Colonic mucosa (tissue), 4 donors: ENCODE measurements at regions not wholly inside any gene's neighbourhood (a gene's known extent, or its start where the extent isn't known, plus 50 kb on each side); places are given as distances from the start of the nearest gene placed in this dataset.

ENCODE experiments used
- DNase-seq: peaks from one replicate; pipeline ENCODE4 v3.0.0-alpha.2; 2020
- H3K27ac ChIP-seq: fragments of 200-600 bp; one replicate; pipeline ENCODE4 v1.8.0; 2021
- H3K27me3 ChIP-seq: fragments of 200-600 bp; one replicate; pipeline ENCODE4 v1.8.0; 2021
- H3K36me3 ChIP-seq: fragments of 200-600 bp; one replicate; pipeline ENCODE4 v1.8.0; 2021
- H3K4me1 ChIP-seq: fragments of 200-600 bp; one replicate; pipeline ENCODE4 v1.8.0; 2021; ENCODE audit warnings: mild to moderate bottlenecking
- H3K4me3 ChIP-seq: fragments of 200-600 bp; one replicate; pipeline ENCODE4 v1.8.0; 2021
- H3K9ac ChIP-seq, 2 donors: one replicate each; pipeline ENCODE4 v1.7.0; 2013; ENCODE audit warnings: control low read depth in 2 of 2, low read depth in 2 of 2, low read length in 2 of 2
- H3K9me3 ChIP-seq: fragments of 200-600 bp; one replicate; pipeline ENCODE4 v1.8.0; 2021
- CTCF ChIP-seq: fragments of 200-600 bp; IDR thresholded peaks from one replicate; pipeline ENCODE4 v1.8.0; 2022; ENCODE audit warnings: antibody characterized with exemption, mild to moderate bottlenecking
- intact Hi-C: fragments of 100-400 bp; cut with DNase I; formaldehyde crosslinking; loops from one replicate; pipeline ENCODE4 v1.14.1; 2022
- donor health status: healthy.
- donor health status: DM: no; HTN: no; CAD: no.
- donor health status: DM: no; HTN: no; CAD: no.

GRCh38 chr7:131222171-131222570 is 105.5 kb upstream of the MKLN1 start:
- DNase-seq = no peak
- intact Hi-C loops = no loop called here

GRCh38 chr7:131223151-131223550 is 104.5 kb upstream of the MKLN1 start:
- Histone ChIP-seq H3K9me3 (no peaks in the 10 kb centered on the region), H3K4me3 (no peak overlapping the region), H3K9ac (no peak overlapping the region), H3K36me3 (no peaks in the 10 kb centered on the region), H3K27me3 (no peaks in the 10 kb centered on the region), H3K4me1 (peaks cover 6% of the 10 kb centered on the region), H3K27ac (no peak overlapping the region)
- no peak for DNase-seq
- intact Hi-C loops = no loop called here
- no peak for TF ChIP-seq CTCF

More at GRCh38 chr7:131222171-131222570, 105.5 kb upstream of the MKLN1 start:
- H3K4me3 ChIP-seq = no peak overlapping the region
- no peak overlapping the region for H3K27ac ChIP-seq
- no peaks in the 10 kb centered on the region for H3K27me3 ChIP-seq
- H3K9me3 ChIP-seq = no peaks in the 10 kb centered on the region
- no peaks in the 10 kb centered on the region for H3K36me3 ChIP-seq
- no peak overlapping the region for H3K9ac ChIP-seq
- peaks cover 6% of the 10 kb centered on the region for H3K4me1 ChIP-seq
- no peak for TF ChIP-seq CTCF

GRCh38 chr7:131224996-131225395 is 102.7 kb upstream of the MKLN1 start:
- no peak for TF ChIP-seq CTCF

GRCh38 chr7:131225619-131226513 is 101.8 kb upstream of the MKLN1 start:
- TF ChIP-seq CTCF = no peak
- Histone ChIP-seq H3K9me3 (no peaks in the 10 kb centered on the region), H3K36me3 (no peaks in the 10 kb centered on the region), H3K27me3 (no peaks in the 10 kb centered on the region), H3K27ac (peak overlapping the region; percentile 70), H3K4me3 (no peak overlapping the region), H3K4me1 (peaks cover 6% of the 10 kb centered on the region), H3K9ac (peak overlapping the region in 1 of 2 donors; percentile 57)
- intact Hi-C loops = no loop called here
- peak; percentile 84 for DNase-seq

More at GRCh38 chr7:131224996-131225395, 102.7 kb upstream of the MKLN1 start:
- Histone ChIP-seq H3K9me3 (no peaks in the 10 kb centered on the region), H3K36me3 (no peaks in the 10 kb centered on the region), H3K9ac (no peak overlapping the region), H3K4me1 (peaks cover 6% of the 10 kb centered on the region), H3K27ac (peak overlapping the region; percentile 70), H3K4me3 (no peak overlapping the region), H3K27me3 (no peaks in the 10 kb centered on the region)
- DNase-seq = no peak
- intact Hi-C loops = no loop called here

- Histone ChIP-seq H3K27ac (peak overlapping the region; percentile 70), H3K9me3 (no peaks in the 10 kb centered on the region), H3K4me3 (no peak overlapping the region), H3K27me3 (no peaks in the 10 kb centered on the region), H3K4me1 (peaks cover 6% of the 10 kb centered on the region), H3K36me3 (no peaks in the 10 kb centered on the region), H3K9ac (peak overlapping the region in 1 of 2 donors; percentile 57)
- no peak for TF ChIP-seq CTCF
- DNase-seq = no peak
- intact Hi-C loops = no loop called here
Measured at GRCh38 chr7:131226514-131226865, 101.2 kb upstream of the MKLN1 start.
